SK-N-SH (cell line): ENCODE measurements at regions not wholly inside any gene's neighbourhood (a gene's known extent, or its start where the extent isn't known, plus 50 kb on each side); places are given as distances from the start of the nearest gene placed in this dataset.

ENCODE experiments used
- CTCF ChIA-PET: fragments of 300-600, 350-600 bp; formaldehyde crosslinking; extraction: SDS; loops from one replicate; lab custom pipeline; 2021; lab: Yijun Ruan, JAX
- POLR2A ChIA-PET: fragments of 350-600 bp; sonication (Branson Sonifier 250); formaldehyde crosslinking; extraction: SDS; loops from one replicate; lab custom pipeline; 2020; ENCODE audit warnings: antibody characterized with exemption, inconsistent platforms; lab: Yijun Ruan, JAX
- DNase-seq: peaks from one replicate; pipeline ENCODE4 v3.0.0; 2012
- H2AFZ ChIP-seq: fragments of 200-600 bp; sonication (generic); 2 replicates; pipeline ENCODE4 v1.8.1; 2016; ENCODE audit warnings: antibody characterized with exemption, mild to moderate bottlenecking, low read depth
- H3F3A ChIP-seq: fragments of 200-600 bp; sonication (generic); replicated peaks from 2 replicates; pipeline ENCODE3; 2016; ENCODE audit warnings: antibody characterized with exemption, mild to moderate bottlenecking; ENCODE audit not compliant: insufficient read depth
- H3K27ac ChIP-seq, 2 experiments: fragments of 200-500 bp in 1 of 2; fragments of 200-600 bp in 1 of 2; sonication (Bioruptor generic) in 1 of 2; sonication (generic), shearing (Covaris generic) in 1 of 2; 2 replicates each; pipeline versions ENCODE4 v1.5.1 to v1.6.1; 2014 to 2016; ENCODE audit warnings: low read depth in 2 of 2, inconsistent platforms in 1 of 2, low read length in 1 of 2, mild to moderate bottlenecking in 1 of 2, mixed read lengths in 1 of 2
- H3K27me3 ChIP-seq: fragments of 200-600 bp; sonication (generic), shearing (Covaris generic); 2 replicates; pipeline ENCODE4 v1.6.1; 2016; ENCODE audit warnings: mixed run types; ENCODE audit not compliant: insufficient read depth
- H3K36me3 ChIP-seq, 2 experiments: fragments of 200-500 bp in 1 of 2; fragments of 200-600 bp in 1 of 2; sonication (Bioruptor generic) in 1 of 2; sonication (generic) in 1 of 2; replicated peaks in 1 of 2; 2 replicates each; pipeline versions ENCODE3 to v1.5.1; 2014 to 2016; ENCODE audit warnings: low read length in 1 of 2, mild to moderate bottlenecking in 1 of 2; ENCODE audit not compliant: insufficient read depth in 2 of 2, control insufficient read depth in 1 of 2
- H3K4me1 ChIP-seq, 2 experiments: fragments of 200-500 bp in 1 of 2; fragments of 200-600 bp in 1 of 2; sonication (Bioruptor generic) in 1 of 2; sonication (generic), shearing (Covaris generic) in 1 of 2; 2 replicates each; pipeline versions ENCODE4 v1.5.1 to v1.6.1; 2014 to 2016; ENCODE audit warnings: low read depth in 1 of 2, low read length in 1 of 2, mixed run types in 1 of 2; ENCODE audit not compliant: insufficient read depth in 2 of 2, control insufficient read depth in 1 of 2
- H3K4me2 ChIP-seq: fragments of 200-600 bp; sonication (generic), shearing (Covaris generic); 2 replicates; pipeline ENCODE4 v1.6.1; 2017; ENCODE audit warnings: mixed run types
- H3K4me3 ChIP-seq, 2 experiments: fragments of 200-500 bp in 1 of 2; fragments of 200-600 bp in 1 of 2; sonication (Bioruptor generic) in 1 of 2; sonication (generic), shearing (Covaris generic) in 1 of 2; 2 replicates each; pipeline versions ENCODE4 v1.5.1 to v1.8.1; 2014 to 2016; ENCODE audit warnings: low read depth in 2 of 2, inconsistent platforms in 1 of 2, low read length in 1 of 2, mild to moderate bottlenecking in 1 of 2, mixed read lengths in 1 of 2, moderate library complexity in 1 of 2
- H3K79me2 ChIP-seq: fragments of 200-600 bp; sonication (generic); 2 replicates; pipeline ENCODE4 v1.8.1; 2017; ENCODE audit warnings: mild to moderate bottlenecking; ENCODE audit not compliant: insufficient read depth
- H3K9ac ChIP-seq: fragments of 200-600 bp; sonication (generic); 2 replicates; pipeline ENCODE4 v1.6.1; 2017; ENCODE audit warnings: mixed run types
- H3K9me2 ChIP-seq: fragments of 200-600 bp; sonication (generic); 2 replicates; pipeline ENCODE4 v1.6.1; 2017; ENCODE audit warnings: mixed run types
- H3K9me3 ChIP-seq: fragments of 200-600 bp; sonication (generic); 2 replicates; pipeline ENCODE4 v1.6.1; 2017; ENCODE audit warnings: mixed run types, mild to moderate bottlenecking, moderate library complexity
- H4K20me1 ChIP-seq: fragments of 200-600 bp; sonication (generic); 2 replicates; pipeline ENCODE4 v1.6.1; 2017; ENCODE audit warnings: mild to moderate bottlenecking, mixed run types; ENCODE audit not compliant: insufficient read depth
- CHD2 ChIP-seq: fragments of 150-350 bp; IDR thresholded peaks from 2 replicates; pipeline ENCODE4 v1.6.1; 2018; ENCODE audit warnings: low read length; ENCODE audit not compliant: partially characterized antibody
- ELF1 ChIP-seq: IDR thresholded peaks from 2 replicates; pipeline ENCODE4 v1.4.0; 2012
- EP300 ChIP-seq, 2 experiments: IDR thresholded peaks; 2 replicates each; pipeline versions ENCODE4 v1.4.0 to v1.6.1; 2012; ENCODE audit warnings: borderline replicate concordance in 1 of 2, low read depth in 1 of 2, low read length in 1 of 2
- FOXM1 ChIP-seq: IDR thresholded peaks from 2 replicates; pipeline ENCODE4 v1.4.0; 2012; ENCODE audit warnings: low read depth, mild to moderate bottlenecking
- MEF2A ChIP-seq: IDR thresholded peaks from 2 replicates; pipeline ENCODE4 v1.4.0; 2012; ENCODE audit warnings: low read depth, borderline replicate concordance
- NFIC ChIP-seq: IDR thresholded peaks from 2 replicates; pipeline ENCODE4 v1.4.0; 2012; ENCODE audit warnings: borderline replicate concordance
- RXRA ChIP-seq: IDR thresholded peaks from 2 replicates; pipeline ENCODE4 v1.4.0; 2012; ENCODE audit warnings: low read depth, mild to moderate bottlenecking, borderline replicate concordance
- TAF1 ChIP-seq: IDR thresholded peaks from 2 replicates; pipeline ENCODE4 v1.6.1; 2012; ENCODE audit warnings: low read depth, mild to moderate bottlenecking, low read length, moderate library complexity, borderline replicate concordance
- TCF12 ChIP-seq: IDR thresholded peaks from 2 replicates; pipeline ENCODE4 v1.4.0; 2012
- WGBS: methylation state at CpG from one replicate; pipeline ENCODE4 v1.1.6; 2017; ENCODE audit warnings: low lambda C conversion rate; 5-methylcytosine and 5-hydroxymethylcytosine counted together
- TF ChIP-seq, protein P1 (sequence below): fragments of 200-600 bp; sonication (generic); IDR thresholded peaks from 2 replicates; pipeline ENCODE4 v1.6.1; 2017; ENCODE audit warnings: antibody characterized with exemption, mild to moderate bottlenecking, moderate library complexity
- TF ChIP-seq, protein P2 (sequence below): IDR thresholded peaks from 2 replicates; pipeline ENCODE4; 2012
- TF ChIP-seq, protein P3 (sequence below): fragments of 150-350 bp; IDR thresholded peaks from 2 replicates; pipeline ENCODE4 v1.6.1; 2016; ENCODE audit warnings: mild to moderate bottlenecking, low read depth, low read length
- TF ChIP-seq, protein P4 (sequence below): fragments of 150-350 bp; IDR thresholded peaks from 2 replicates; pipeline ENCODE4 v1.6.1; 2017; ENCODE audit warnings: antibody characterized with exemption, low read length, low read depth, borderline replicate concordance
- TF ChIP-seq, protein P5 (sequence below): IDR thresholded peaks from 2 replicates; pipeline ENCODE4 v1.4.0; 2012; ENCODE audit warnings: low read depth

DNA sequence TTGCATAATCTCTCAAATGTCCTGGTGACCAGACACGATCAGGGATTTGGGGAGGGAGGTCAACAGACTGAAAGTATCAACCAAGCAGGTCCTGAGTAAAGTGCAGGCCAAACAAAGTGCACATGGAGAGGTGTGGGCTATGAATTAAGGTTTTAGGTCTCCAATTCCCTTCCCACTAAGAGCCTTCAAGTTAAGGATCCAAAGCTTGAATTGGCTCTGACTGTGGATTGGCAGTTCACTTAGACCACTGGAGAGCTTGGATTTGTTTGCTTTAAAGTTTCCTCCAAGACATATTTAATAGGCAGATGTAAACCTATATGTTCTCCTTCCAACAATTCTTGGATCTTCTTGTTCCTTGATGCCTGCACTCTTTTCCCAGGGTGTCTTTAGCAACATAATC is 129.6 kb upstream of the IGF1 start (continued):
- TF ChIP-seq, protein P1, sequence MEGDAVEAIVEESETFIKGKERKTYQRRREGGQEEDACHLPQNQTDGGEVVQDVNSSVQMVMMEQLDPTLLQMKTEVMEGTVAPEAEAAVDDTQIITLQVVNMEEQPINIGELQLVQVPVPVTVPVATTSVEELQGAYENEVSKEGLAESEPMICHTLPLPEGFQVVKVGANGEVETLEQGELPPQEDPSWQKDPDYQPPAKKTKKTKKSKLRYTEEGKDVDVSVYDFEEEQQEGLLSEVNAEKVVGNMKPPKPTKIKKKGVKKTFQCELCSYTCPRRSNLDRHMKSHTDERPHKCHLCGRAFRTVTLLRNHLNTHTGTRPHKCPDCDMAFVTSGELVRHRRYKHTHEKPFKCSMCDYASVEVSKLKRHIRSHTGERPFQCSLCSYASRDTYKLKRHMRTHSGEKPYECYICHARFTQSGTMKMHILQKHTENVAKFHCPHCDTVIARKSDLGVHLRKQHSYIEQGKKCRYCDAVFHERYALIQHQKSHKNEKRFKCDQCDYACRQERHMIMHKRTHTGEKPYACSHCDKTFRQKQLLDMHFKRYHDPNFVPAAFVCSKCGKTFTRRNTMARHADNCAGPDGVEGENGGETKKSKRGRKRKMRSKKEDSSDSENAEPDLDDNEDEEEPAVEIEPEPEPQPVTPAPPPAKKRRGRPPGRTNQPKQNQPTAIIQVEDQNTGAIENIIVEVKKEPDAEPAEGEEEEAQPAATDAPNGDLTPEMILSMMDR = no peak
- TF ChIP-seq MEF2A (no peak), NFIC (no peak), EP300 (IDR thresholded peaks at IDR 0.05; ENCODE audit: borderline replicate concordance in 1 of 2, low read depth in 1 of 2, low read length in 1 of 2) (no peak), ELF1 (no peak)
- TF ChIP-seq, all 33 proteins: peak for 0

DNA sequence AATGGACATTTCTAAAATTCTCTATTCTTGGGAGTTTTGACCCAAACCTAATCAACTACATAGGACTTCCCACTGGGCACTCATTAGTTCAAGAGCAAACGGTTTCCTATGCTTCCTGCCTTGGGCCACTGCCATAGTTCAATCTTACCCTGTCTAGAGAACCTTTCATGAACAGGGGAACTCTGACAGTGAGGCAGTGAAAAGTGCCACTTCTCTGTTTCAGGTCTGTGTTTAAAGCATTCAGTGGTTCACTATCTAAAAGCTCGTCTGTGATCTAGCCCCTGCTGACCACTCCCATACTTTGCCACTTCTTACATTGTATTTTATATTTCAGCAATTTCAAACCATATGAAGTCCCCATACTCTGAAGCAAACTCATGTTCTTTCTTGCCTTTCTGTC is 122.7 kb upstream of the IGF1 start:
- DNase-seq = no peak
- H2AFZ ChIP-seq = no peak overlapping the region
- ChIA-PET POLR2A (no interaction called here), CTCF (no interaction called here)
- no peaks in the 10 kb centered on the region for H3F3A ChIP-seq
- H3K36me3 ChIP-seq = no peaks in the 10 kb centered on the region
- H3K9me3 ChIP-seq = no peaks in the 10 kb centered on the region
- H3K4me2 ChIP-seq = no peak overlapping the region
- no peak overlapping the region for H3K9ac ChIP-seq
- no peaks in the 10 kb centered on the region for H3K79me2 ChIP-seq
- no peaks in the 10 kb centered on the region for H3K9me2 ChIP-seq
- TF ChIP-seq, protein P1 = no peak
- TF ChIP-seq, protein P2, sequence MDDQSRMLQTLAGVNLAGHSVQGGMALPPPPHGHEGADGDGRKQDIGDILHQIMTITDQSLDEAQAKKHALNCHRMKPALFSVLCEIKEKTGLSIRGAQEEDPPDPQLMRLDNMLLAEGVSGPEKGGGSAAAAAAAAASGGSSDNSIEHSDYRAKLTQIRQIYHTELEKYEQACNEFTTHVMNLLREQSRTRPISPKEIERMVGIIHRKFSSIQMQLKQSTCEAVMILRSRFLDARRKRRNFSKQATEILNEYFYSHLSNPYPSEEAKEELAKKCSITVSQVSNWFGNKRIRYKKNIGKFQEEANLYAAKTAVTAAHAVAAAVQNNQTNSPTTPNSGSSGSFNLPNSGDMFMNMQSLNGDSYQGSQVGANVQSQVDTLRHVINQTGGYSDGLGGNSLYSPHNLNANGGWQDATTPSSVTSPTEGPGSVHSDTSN = no peak
- TF ChIP-seq RXRA (no peak), FOXM1 (no peak), TCF12 (no peak), TAF1 (no peak), NFIC (no peak), CHD2 (no peak)
- TF ChIP-seq, protein P3, sequence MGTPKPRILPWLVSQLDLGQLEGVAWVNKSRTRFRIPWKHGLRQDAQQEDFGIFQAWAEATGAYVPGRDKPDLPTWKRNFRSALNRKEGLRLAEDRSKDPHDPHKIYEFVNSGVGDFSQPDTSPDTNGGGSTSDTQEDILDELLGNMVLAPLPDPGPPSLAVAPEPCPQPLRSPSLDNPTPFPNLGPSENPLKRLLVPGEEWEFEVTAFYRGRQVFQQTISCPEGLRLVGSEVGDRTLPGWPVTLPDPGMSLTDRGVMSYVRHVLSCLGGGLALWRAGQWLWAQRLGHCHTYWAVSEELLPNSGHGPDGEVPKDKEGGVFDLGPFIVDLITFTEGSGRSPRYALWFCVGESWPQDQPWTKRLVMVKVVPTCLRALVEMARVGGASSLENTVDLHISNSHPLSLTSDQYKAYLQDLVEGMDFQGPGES = no peak
- TF ChIP-seq, protein P4, sequence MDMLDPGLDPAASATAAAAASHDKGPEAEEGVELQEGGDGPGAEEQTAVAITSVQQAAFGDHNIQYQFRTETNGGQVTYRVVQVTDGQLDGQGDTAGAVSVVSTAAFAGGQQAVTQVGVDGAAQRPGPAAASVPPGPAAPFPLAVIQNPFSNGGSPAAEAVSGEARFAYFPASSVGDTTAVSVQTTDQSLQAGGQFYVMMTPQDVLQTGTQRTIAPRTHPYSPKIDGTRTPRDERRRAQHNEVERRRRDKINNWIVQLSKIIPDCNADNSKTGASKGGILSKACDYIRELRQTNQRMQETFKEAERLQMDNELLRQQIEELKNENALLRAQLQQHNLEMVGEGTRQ = no peak
- TF ChIP-seq, protein P5, sequence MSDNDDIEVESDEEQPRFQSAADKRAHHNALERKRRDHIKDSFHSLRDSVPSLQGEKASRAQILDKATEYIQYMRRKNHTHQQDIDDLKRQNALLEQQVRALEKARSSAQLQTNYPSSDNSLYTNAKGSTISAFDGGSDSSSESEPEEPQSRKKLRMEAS = no peak
- H4K20me1 ChIP-seq = no peaks in the 10 kb centered on the region
- no peaks in the 10 kb centered on the region for H3K4me1 ChIP-seq
- H3K27me3 ChIP-seq = no peaks in the 10 kb centered on the region
- H3K27ac ChIP-seq = no peak overlapping the region
- no peak overlapping the region for H3K4me3 ChIP-seq
- 21% methylated on average over 2 of the region's 2 CpGs for WGBS
